ENCODE measurements at regions not wholly inside any gene's neighbourhood (a gene's known extent, or its start where the extent isn't known, plus 50 kb on each side); places are given as distances from the start of the nearest gene placed in this dataset.

- no peak for TF ChIP-seq CTCF (IDR thresholded peaks at IDR 0.05)
- TF ChIP-seq POLR2A (IDR thresholded peaks at IDR 0.05), result no peak
These were observed 86.7 kb upstream of the KCNQ5 start for GRCh38 chr6:72535124-72535523.

Data from body of pancreas (tissue), 4 donors.